VCaP (cell line): ENCODE measurements at regions not wholly inside any gene's neighbourhood (a gene's known extent, or its start where the extent isn't known, plus 50 kb on each side); places are given as distances from the start of the nearest gene placed in this dataset.

Source experiments
- H3K27ac ChIP-seq: fragments of 450-650 bp; 2 replicates; pipeline ENCODE4 v1.5.1; 2017
- TF ChIP-seq, protein P1 (sequence below): fragments of 450-650 bp; conservative IDR thresholded peaks from 2 replicates; pipeline ENCODE4 v1.5.1; 2017; ENCODE audit warnings: mild to moderate bottlenecking, moderate library complexity

DNA sequence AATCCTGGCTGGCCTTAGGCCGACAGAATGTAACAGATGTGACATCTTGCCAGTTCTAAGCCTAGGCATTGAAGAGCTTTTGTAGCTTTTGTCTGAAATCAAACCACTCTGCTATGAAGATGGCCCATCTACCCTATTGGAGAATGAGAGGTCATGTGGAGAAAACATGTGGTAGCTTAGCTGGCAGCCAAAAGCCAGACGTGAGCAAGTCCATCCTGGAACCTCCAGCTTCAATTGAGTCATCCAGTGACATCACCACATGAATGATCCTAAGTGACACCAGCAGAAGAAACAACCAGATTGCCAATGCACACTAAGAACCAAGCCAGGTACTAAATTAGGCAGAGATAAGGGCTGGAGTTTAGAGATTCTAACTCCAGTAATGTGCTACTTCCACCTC, 154.8 kb upstream of the ZFP42 start:
- TF ChIP-seq, protein P1, sequence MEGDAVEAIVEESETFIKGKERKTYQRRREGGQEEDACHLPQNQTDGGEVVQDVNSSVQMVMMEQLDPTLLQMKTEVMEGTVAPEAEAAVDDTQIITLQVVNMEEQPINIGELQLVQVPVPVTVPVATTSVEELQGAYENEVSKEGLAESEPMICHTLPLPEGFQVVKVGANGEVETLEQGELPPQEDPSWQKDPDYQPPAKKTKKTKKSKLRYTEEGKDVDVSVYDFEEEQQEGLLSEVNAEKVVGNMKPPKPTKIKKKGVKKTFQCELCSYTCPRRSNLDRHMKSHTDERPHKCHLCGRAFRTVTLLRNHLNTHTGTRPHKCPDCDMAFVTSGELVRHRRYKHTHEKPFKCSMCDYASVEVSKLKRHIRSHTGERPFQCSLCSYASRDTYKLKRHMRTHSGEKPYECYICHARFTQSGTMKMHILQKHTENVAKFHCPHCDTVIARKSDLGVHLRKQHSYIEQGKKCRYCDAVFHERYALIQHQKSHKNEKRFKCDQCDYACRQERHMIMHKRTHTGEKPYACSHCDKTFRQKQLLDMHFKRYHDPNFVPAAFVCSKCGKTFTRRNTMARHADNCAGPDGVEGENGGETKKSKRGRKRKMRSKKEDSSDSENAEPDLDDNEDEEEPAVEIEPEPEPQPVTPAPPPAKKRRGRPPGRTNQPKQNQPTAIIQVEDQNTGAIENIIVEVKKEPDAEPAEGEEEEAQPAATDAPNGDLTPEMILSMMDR = no peak
- H3K27ac ChIP-seq = no peak overlapping the region

DNA sequence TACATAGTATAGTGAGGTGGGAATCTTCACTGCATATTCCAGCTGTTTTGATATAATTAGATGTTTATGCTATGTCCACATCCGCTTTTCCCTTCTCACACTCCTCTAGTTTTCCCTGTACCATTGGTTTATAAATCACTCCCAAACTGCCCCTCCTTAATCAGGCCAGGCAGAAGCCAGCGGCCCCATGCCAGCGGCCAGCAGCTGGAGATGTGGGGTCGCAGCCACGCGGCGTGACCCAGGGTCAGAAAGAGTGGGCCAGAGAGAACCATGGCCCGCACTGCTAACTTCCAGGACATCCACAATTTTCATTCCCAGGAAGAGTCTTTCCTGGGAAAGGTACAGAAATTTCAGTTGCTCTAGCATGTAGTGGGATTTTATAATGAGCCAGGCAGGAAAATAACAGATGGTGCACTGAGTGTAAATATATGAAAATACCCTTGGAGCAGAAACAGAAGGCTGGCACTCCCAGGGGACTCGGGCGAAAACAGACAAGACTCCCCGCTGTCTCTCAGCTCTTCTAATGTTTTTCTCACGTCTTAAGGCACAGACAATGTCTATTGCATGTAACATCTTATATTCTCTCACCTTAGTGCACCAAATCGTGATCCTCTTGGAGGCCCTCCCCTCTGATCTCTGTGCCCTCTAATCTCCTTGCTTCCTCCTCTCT, 145.9 kb upstream of the ZFP42 start:
- TF ChIP-seq, protein P1 = no peak
- no peak overlapping the region for H3K27ac ChIP-seq

DNA sequence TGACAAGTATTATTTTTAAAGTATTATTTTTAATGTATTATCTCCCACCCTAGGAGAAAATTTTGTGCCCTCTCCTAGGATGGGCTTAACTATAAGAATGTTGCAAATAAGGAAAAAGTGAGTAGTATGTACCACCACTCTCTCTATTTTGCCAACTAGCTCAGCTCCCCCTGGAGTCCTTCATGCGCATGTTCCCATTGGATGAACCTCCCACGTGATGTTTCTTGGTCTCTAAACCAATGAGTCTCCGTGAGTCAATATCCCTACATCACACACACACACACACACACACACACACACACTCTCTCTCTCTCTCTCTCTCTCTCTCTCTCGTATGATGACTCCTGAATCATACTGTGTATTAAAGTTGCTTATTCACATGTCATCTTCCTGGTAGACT, 129.7 kb upstream of the ZFP42 start:
- TF ChIP-seq, protein P1 = no peak
- no peak overlapping the region for H3K27ac ChIP-seq

DNA sequence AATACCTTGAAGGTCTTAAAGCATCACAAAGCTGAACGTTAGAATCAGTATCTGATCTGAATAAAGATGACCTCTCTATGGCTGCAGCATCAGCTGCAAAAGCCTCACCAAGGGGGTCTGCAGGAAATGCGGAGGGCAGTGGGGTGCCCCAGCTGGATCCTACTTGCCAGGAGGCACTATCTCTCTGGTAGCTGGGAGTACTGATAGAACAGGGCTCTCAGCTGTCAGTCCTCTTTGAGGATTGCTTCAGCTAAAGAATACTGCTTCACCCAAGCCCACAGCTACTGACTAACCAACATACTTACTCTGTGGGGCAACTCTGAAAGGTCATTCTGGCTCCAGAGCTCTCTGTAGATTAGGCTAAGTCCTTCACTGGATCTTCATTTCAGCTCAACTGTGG, 112.5 kb upstream of the ZFP42 start:
- TF ChIP-seq, protein P1 = no peak
- H3K27ac ChIP-seq = no peak overlapping the region

DNA sequence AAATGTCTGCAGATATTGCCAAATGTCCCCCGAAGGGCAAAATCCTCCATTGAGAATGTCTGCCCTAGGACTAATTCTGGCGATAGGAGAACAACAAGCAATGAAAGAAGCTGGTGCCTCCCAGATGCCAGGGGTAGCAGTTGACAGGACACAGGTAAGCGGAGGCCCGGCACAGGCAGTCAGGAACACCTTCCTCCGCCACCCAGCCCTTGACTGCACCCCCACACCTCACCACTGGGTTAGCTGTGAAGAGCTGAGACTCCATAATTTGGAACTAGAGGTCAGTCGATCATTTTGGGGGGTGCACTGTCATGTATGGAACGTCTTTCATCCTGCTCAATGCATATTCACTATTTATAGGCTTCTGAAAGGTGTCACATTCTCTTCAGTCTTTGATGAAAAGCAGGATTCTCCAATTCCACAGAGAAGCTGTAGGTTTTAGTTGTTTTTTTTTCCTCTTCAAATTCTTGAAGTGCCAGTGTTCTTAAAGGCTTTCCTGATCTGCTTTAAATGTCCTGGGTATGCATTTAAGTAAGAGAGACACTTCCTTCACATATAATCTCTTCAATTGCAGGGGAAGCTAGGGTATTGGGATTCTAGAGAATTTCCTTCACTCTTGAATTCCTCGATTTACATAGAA, 111.6 kb upstream of the ZFP42 start:
- H3K27ac ChIP-seq = no peak overlapping the region
- TF ChIP-seq, protein P1 = no peak

DNA sequence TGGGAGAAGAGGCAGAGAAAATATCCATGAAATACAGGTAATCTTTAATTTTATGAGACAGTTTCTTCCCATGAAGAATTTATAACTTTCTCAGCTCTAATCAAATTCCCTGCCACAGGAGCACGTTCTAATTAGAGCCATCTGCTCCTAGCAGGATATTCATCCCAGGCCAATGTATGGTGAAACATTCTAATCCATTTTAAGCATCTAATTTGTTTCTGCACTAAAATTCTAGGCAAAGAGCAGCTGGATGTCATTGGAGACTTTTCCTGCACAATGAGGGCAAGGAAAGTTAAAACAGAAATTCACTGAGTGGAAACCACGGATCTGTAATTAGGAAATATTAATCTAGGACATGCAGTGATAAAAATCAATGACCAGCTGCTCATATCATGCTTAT, 107.7 kb upstream of the ZFP42 start:
- no peak overlapping the region for H3K27ac ChIP-seq
- TF ChIP-seq, protein P1 = no peak

DNA sequence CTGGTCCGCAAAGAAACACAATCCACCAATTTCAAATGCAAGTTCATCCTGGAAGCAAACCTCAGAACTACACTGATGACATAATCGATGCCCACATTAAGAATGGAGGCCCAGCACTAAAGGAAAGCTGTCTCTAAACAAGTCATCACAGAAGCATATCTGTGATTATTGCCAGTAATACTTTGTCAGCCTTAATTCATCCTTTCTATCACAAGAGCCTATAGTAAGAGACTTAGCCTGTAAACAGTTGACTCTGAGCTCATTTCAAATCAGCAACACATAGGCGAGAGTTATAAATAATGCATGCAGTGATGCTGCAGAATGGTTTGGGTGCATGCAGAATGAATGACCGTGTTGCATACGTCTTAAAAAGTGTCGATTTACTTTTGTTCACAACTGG, 105.9 kb upstream of the ZFP42 start:
- TF ChIP-seq, protein P1 = no peak
- H3K27ac ChIP-seq = no peak overlapping the region
